ENCODE measurements at regions not wholly inside any gene's neighbourhood (a gene's known extent, or its start where the extent isn't known, plus 50 kb on each side); places are given as distances from the start of the nearest gene placed in this dataset.
"Not testable (repeated sequence)": the region's sequence is repeated elsewhere in the genome, so short reads cannot be mapped to it uniquely, and the experiment has no call there.

DNA sequence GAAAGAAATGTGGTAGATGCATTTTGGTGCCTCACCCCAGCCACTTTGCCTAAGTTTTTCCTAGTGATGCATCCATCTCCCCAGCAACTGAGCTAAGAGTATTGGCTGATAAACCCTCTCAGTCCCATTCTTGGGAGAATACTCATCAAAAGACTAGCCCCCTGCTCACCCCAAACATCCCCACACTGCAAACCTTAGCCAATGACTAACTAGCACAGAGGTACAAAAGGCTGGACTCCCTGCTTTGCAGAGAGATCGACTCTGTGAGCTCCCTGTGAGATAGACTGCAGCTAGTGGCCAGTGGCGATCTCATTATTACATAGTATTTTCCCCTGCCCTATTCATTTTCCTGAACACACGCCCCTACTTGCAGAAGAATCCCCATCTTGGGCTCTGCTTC lies 155.3 kb downstream of the HHIPL2 start:
- intact Hi-C loops (cut with micrococcal nuclease), result no loop called here
- Mint-ChIP-seq H3K27ac (no peak overlapping the region), H3K36me3 (ENCODE audit: low read depth) (no peaks in the 10 kb centered on the region), H3K9me3 (no peaks in the 10 kb centered on the region), H3K4me3 (no peak overlapping the region), H3K27me3 (no peaks in the 10 kb centered on the region), H3K4me1 (ENCODE audit: low read depth) (no peaks in the 10 kb centered on the region)

GRCh38 chr1:222390181-222390580 lies 157.7 kb downstream of the HHIPL2 start:
- no peaks in the 10 kb centered on the region for H3K36me3 Mint-ChIP-seq (ENCODE audit: low read depth)
- no peaks in the 10 kb centered on the region for H3K4me1 Mint-ChIP-seq (ENCODE audit: low read depth)
- no peaks in the 10 kb centered on the region for H3K27me3 Mint-ChIP-seq
- intact Hi-C loops (cut with micrococcal nuclease), result no loop called here
- H3K27ac Mint-ChIP-seq, result no peak overlapping the region
- H3K4me3 Mint-ChIP-seq, result no peak overlapping the region
- no peaks in the 10 kb centered on the region for H3K9me3 Mint-ChIP-seq

DNA sequence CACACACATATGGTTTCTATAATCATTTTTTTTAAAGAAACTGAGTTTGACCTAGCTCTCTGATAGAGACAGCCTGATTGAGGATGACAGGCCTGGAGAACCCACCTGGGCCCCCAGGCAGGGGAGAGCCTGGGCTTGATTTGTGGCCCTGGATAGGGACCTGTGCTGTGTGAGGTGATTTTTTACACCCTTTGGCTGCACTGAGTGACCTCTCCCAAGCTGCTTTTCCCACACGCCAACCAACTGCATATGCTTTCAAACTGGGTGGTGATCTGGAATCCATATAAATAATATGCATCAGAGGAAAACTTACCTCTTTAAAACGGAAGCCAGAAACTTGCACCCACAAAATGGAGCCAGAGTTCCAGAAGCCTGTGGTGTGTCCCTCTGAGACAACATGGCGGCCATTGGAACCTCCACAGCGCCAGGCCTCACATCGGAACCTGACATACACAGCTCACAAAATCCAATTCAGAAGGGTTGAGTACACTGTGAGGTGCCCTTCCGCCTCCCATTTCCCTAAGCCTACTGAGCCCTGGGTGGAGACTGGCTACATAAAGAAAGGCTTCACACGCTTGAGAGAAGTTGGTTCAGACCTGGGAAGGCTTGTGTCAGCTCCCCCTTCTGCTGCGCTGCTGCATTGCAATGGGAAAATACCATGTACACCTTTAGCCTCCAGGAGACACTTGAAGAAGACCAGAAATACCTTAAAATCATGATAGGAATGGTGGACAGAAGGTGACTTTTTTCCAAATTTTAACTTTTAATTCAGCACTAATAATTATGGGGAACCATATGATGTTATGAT lies 160.7 kb downstream of the HHIPL2 start:
- Mint-ChIP-seq H3K27ac (no peak overlapping the region), H3K27me3 (no peaks in the 10 kb centered on the region), H3K4me3 (no peak overlapping the region), H3K36me3 (ENCODE audit: low read depth) (no peaks in the 10 kb centered on the region), H3K9me3 (no peaks in the 10 kb centered on the region), H3K4me1 (ENCODE audit: low read depth) (no peaks in the 10 kb centered on the region)
- intact Hi-C loops (cut with micrococcal nuclease), result no loop called here

GRCh38 chr1:222385955-222386354 lies 161.9 kb downstream of the HHIPL2 start:
- no peaks in the 10 kb centered on the region for H3K9me3 Mint-ChIP-seq
- no peaks in the 10 kb centered on the region for H3K27me3 Mint-ChIP-seq
- no peaks in the 10 kb centered on the region for H3K4me1 Mint-ChIP-seq (ENCODE audit: low read depth)
- no peak overlapping the region for H3K27ac Mint-ChIP-seq
- intact Hi-C loops (cut with micrococcal nuclease), result no loop called here
- H3K4me3 Mint-ChIP-seq, result no peak overlapping the region
- H3K36me3 Mint-ChIP-seq (ENCODE audit: low read depth), result no peaks in the 10 kb centered on the region

DNA sequence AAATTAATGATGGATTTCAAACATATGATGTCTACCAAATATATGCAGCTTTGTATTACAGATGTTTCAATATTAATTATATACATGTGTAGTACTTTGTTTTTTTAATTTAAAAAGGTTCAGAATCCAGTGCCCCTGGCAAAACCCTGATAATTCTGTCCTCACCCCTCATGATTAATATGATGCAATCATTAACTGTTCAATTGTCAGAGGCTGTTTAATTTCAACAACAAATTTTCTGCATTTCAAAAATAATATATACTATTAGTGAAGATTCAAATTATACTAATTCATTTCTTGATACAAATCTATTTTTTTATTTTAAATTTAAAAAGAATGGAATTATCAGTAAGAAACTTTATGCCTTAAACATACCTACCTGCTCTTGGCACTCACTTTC lies 162.6 kb downstream of the HHIPL2 start:
- intact Hi-C loops (cut with micrococcal nuclease), result no loop called here
- Mint-ChIP-seq H3K27me3 (no peaks in the 10 kb centered on the region), H3K27ac (no peak overlapping the region), H3K36me3 (ENCODE audit: low read depth) (no peaks in the 10 kb centered on the region), H3K4me1 (ENCODE audit: low read depth) (no peaks in the 10 kb centered on the region), H3K4me3 (no peak overlapping the region), H3K9me3 (peaks cover 5% of the 10 kb centered on the region)

GRCh38 chr1:222384531-222384930 lies 163.4 kb downstream of the HHIPL2 start:
- no peaks in the 10 kb centered on the region for H3K27me3 Mint-ChIP-seq
- H3K4me1 Mint-ChIP-seq (ENCODE audit: low read depth), result no peaks in the 10 kb centered on the region
- H3K27ac Mint-ChIP-seq, result no peak overlapping the region
- intact Hi-C loops (cut with micrococcal nuclease), result no loop called here
- no peaks in the 10 kb centered on the region for H3K36me3 Mint-ChIP-seq (ENCODE audit: low read depth)
- no peak overlapping the region for H3K4me3 Mint-ChIP-seq
- peaks cover 9% of the 10 kb centered on the region for H3K9me3 Mint-ChIP-seq

DNA sequence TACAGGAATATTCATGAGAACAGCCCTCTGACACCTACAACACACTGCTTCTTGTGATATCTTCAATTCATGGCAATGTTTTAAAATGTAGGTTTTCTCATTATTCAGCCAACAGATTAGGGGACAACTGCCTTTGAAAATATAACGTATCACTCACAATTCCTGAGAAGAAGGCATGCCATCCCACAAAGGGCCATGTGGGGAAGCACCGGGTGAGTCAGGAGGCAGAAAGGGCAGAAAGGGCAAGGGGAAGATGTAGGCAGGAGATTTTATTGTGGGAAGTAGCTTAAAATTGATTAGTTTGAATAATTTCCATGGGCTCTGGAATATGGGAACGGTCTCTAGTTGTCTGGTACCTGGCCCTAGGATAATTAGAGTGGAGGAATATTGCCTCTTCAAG lies 165.7 kb downstream of the HHIPL2 start:
- no peaks in the 10 kb centered on the region for H3K4me1 Mint-ChIP-seq (ENCODE audit: low read depth)
- H3K36me3 Mint-ChIP-seq (ENCODE audit: low read depth), result no peaks in the 10 kb centered on the region
- no peaks in the 10 kb centered on the region for H3K27me3 Mint-ChIP-seq
- no peak overlapping the region for H3K27ac Mint-ChIP-seq
- no peak overlapping the region for H3K4me3 Mint-ChIP-seq
- H3K9me3 Mint-ChIP-seq, result peaks cover 9% of the 10 kb centered on the region
- intact Hi-C loops (cut with micrococcal nuclease), result no loop called here

- no peak overlapping the region for H3K4me3 Mint-ChIP-seq
- no peak overlapping the region for H3K27ac Mint-ChIP-seq
- intact Hi-C loops (cut with micrococcal nuclease), result no loop called here
- no peaks in the 10 kb centered on the region for H3K27me3 Mint-ChIP-seq
- no peaks in the 10 kb centered on the region for H3K4me1 Mint-ChIP-seq (ENCODE audit: low read depth)
- no peaks in the 10 kb centered on the region for H3K36me3 Mint-ChIP-seq (ENCODE audit: low read depth)
- peaks cover 9% of the 10 kb centered on the region for H3K9me3 Mint-ChIP-seq
These were observed 170.3 kb downstream of the HHIPL2 start for GRCh38 chr1:222377428-222378088.

DNA sequence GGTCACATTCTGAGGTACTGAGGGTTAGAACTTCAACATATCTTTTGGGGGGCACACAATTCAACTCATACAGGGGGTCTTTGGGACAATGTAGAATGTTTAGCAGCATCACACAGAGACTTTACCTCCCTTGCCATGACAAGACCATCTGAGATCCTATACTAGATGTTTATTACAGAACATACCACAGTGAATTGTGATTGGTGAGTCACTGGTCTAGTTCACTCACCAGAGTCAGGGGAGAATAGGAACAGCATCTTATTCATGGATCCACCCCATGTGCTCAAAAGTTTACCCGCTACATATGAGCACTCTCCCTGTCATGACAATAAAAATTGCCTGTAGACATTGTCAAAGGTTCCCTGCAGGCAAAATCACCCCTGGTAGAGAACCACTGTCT lies 171.1 kb downstream of the HHIPL2 start:
- intact Hi-C loops (cut with micrococcal nuclease); H3K4me1 Mint-ChIP-seq (ENCODE audit: low read depth); H3K27ac Mint-ChIP-seq; H3K9me3 Mint-ChIP-seq; H3K4me3 Mint-ChIP-seq; H3K36me3 Mint-ChIP-seq (ENCODE audit: low read depth); H3K27me3 Mint-ChIP-seq: not testable (repeated sequence)

DNA sequence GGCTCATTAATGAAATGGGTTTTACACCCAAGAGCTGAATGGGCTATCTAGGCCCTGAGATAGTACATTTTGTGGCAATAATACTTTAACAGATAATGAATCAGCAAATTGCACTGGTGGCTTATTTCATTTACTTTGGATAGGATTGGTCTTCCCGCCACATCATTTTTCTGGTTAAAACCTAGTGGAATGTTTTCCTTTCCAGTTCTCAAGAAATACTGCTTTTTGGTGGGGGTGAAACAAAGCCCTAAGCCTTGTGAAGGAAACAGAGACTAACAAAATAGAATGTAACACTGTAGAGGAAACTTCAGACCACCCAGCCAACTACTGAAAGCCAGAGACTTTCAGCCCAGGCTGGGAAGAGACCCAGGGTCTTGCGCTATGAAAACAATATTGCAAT lies 172.2 kb downstream of the HHIPL2 start:
- Mint-ChIP-seq H3K27ac (no peak overlapping the region), H3K4me3 (no peak overlapping the region), H3K9me3 (peaks cover 8% of the 10 kb centered on the region), H3K27me3 (no peaks in the 10 kb centered on the region), H3K36me3 (ENCODE audit: low read depth) (no peaks in the 10 kb centered on the region), H3K4me1 (ENCODE audit: low read depth) (no peaks in the 10 kb centered on the region)
- intact Hi-C loops (cut with micrococcal nuclease), result no loop called here

- intact Hi-C loops (cut with micrococcal nuclease), result no loop called here
- Mint-ChIP-seq H3K27me3 (no peaks in the 10 kb centered on the region), H3K9me3 (no peaks in the 10 kb centered on the region), H3K4me1 (ENCODE audit: low read depth) (no peaks in the 10 kb centered on the region), H3K4me3 (no peak overlapping the region), H3K27ac (no peak overlapping the region), H3K36me3 (ENCODE audit: low read depth) (no peaks in the 10 kb centered on the region)
These were observed 173.9 kb downstream of the HHIPL2 start for GRCh38 chr1:222373831-222374602.

GRCh38 chr1:222373216-222373615 lies 174.7 kb downstream of the HHIPL2 start:
- Mint-ChIP-seq H3K36me3 (ENCODE audit: low read depth) (no peaks in the 10 kb centered on the region), H3K27ac (no peak overlapping the region), H3K4me3 (no peak overlapping the region), H3K4me1 (ENCODE audit: low read depth) (no peaks in the 10 kb centered on the region), H3K27me3 (no peaks in the 10 kb centered on the region), H3K9me3 (no peaks in the 10 kb centered on the region)
- intact Hi-C loops (cut with micrococcal nuclease), result no loop called here

DNA sequence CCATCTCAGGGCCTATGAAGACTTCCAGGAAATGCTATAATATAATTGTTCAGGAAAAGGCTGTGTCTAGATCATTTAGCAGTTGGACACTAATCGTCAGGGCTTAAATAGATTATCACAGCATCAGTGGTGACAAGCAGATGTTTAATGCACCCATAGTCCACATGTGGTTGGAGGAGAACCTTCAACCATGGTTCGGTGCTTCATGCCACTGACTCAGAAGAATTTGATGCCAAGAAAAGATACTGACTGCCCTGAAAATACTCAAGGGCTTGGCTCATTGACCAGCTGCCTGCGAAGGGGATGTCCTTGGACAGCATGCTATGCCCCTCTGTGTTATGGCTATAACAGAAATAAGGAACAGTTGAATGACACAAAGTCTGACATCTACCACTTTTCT lies 175.7 kb downstream of the HHIPL2 start:
- no peaks in the 10 kb centered on the region for H3K4me1 Mint-ChIP-seq (ENCODE audit: low read depth)
- H3K27ac Mint-ChIP-seq, result no peak overlapping the region
- H3K27me3 Mint-ChIP-seq, result no peaks in the 10 kb centered on the region
- H3K36me3 Mint-ChIP-seq (ENCODE audit: low read depth), result no peaks in the 10 kb centered on the region
- intact Hi-C loops (cut with micrococcal nuclease), result no loop called here
- no peak overlapping the region for H3K4me3 Mint-ChIP-seq
- H3K9me3 Mint-ChIP-seq, result no peaks in the 10 kb centered on the region

DNA sequence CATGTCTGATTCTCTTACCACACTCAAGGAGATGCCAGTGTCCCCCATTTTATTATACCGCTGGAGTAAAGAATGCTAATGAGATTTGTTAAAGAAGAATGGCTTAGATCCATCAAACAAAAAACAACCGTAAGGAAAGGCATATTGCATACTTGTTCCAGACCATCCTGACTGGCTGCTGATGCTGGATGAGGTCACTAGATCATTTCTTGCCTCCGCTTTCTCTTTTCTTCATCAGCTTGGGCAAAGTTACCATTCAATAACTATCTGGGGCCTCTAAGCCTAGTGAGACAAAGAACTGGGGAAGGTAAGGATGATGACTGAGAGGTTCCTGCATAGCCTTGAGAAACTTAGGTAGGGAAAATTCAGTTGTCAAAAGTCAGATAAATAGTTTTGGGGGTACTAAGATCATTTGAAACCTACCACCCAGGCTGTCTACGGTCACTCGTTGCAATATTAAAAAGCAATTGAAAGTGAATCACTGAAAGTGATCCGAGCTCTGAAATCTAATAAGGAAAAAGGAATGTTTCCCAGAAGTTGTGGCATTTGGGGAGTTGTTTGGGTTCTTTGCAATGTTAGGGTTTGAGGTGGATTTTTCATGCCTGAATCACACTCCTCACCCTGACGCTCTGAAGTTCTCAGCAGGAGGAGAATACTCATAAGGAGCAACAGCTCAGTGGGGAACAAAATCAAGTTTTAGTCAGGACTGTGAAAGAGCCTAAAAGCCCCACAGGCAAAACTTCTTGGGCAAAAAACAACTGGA lies 176.8 kb downstream of the HHIPL2 start:
- no peak overlapping the region for H3K27ac Mint-ChIP-seq
- H3K27me3 Mint-ChIP-seq, result no peaks in the 10 kb centered on the region
- intact Hi-C loops (cut with micrococcal nuclease), result no loop called here
- no peaks in the 10 kb centered on the region for H3K36me3 Mint-ChIP-seq (ENCODE audit: low read depth)
- no peak overlapping the region for H3K4me3 Mint-ChIP-seq
- H3K4me1 Mint-ChIP-seq (ENCODE audit: low read depth), result no peaks in the 10 kb centered on the region
- H3K9me3 Mint-ChIP-seq, result no peaks in the 10 kb centered on the region

Data from dendritic cell treated with granulocyte-macrophage colony-stimulating factor and Interleukin-4, amounts not matched to agents 40 ng/mL and 50 ng/mL, for 4 days (primary cell).